Body of pancreas (tissue), 4 donors: ENCODE measurements at regions not wholly inside any gene's neighbourhood (a gene's known extent, or its start where the extent isn't known, plus 50 kb on each side); places are given as distances from the start of the nearest gene placed in this dataset.

ENCODE experiments used
- ATAC-seq: fragments of 150-250 bp; one replicate; pipeline ENCODE4 v1.9.1; 2016
- DNase-seq, 4 donors: peaks; one replicate each; pipeline ENCODE4 v3.0.0-alpha.2; 2019
- H3K27ac ChIP-seq, 4 donors: fragments of 200-600 bp; sonication (generic); 1 replicate in 3 of 4; 2 replicates in 1 of 4; pipeline versions ENCODE4 v1.5.1 to v1.6.1; 2016 to 2019; ENCODE audit warnings: mild to moderate bottlenecking in 1 of 4, mixed read lengths in 1 of 4, moderate library complexity in 1 of 4
- H3K27me3 ChIP-seq, 2 donors: fragments of 200-600 bp; sonication (generic); one replicate each; pipeline ENCODE4 v1.6.0; 2016; ENCODE audit warnings: mild to moderate bottlenecking in 1 of 2
- H3K36me3 ChIP-seq, 2 donors: fragments of 200-600 bp; sonication (generic); replicated peaks in 1 of 2; 2 replicates each; pipeline ENCODE4 v1.5.1; 2016; ENCODE audit warnings: low read depth in 2 of 2; ENCODE audit not compliant: insufficient read depth in 1 of 2
- H3K4me1 ChIP-seq: fragments of 200-600 bp; sonication (generic); one replicate; pipeline ENCODE4 v1.6.0; 2016
- H3K4me3 ChIP-seq, 2 donors: fragments of 200-600 bp; sonication (generic); 1 replicate in 1 of 2; 2 replicates in 1 of 2; pipeline ENCODE4 v1.5.1; 2016 to 2019
- H3K9me3 ChIP-seq, 3 donors: fragments of 200-600 bp; sonication (generic); 1 replicate in 2 of 3; 2 replicates in 1 of 3; pipeline ENCODE4 v1.5.1; 2016
- CTCF ChIP-seq, 7 experiments: fragments of 450-650 bp in 4 of 7; fragments of 200-600 bp in 3 of 7; sonication (generic) in 3 of 7; IDR thresholded peaks; one replicate each; pipeline ENCODE4 v1.5.1; 2016 to 2019; ENCODE audit warnings: antibody characterized with exemption in 7 of 7
- POLR2A ChIP-seq, 3 donors: fragments of 450-650 bp; IDR thresholded peaks; one replicate each; pipeline ENCODE4 v1.6.1; 2016; ENCODE audit warnings: antibody characterized with exemption in 3 of 3, mild to moderate bottlenecking in 2 of 3
- WGBS, 2 donors: methylation state at CpG; one replicate each; pipeline ENCODE4 v1.1.5; 2017; 5-methylcytosine and 5-hydroxymethylcytosine counted together
- intact Hi-C: fragments of 100-400 bp; cut with DNase I; formaldehyde crosslinking; loops from one replicate; pipeline ENCODE4 v1.15.1; 2023

- Histone ChIP-seq H3K27ac (no peak overlapping the region), H3K4me3 (no peak overlapping the region), H3K9me3 (no peaks in the 10 kb centered on the region), H3K36me3 (no peaks in the 10 kb centered on the region), H3K27me3 (no peaks in the 10 kb centered on the region), H3K4me1 (no peaks in the 10 kb centered on the region)
- ATAC-seq (no peak), DNase-seq (no peak)
- intact Hi-C loops = no loop called here
- no peak for TF ChIP-seq CTCF (IDR thresholded peaks at IDR 0.05)
- no peak for TF ChIP-seq POLR2A (IDR thresholded peaks at IDR 0.05)
Measured at GRCh38 chr13:67833564-67833963, 603.4 kb upstream of the PCDH9 start.

- H3K36me3 ChIP-seq = no peaks in the 10 kb centered on the region
- TF ChIP-seq POLR2A (IDR thresholded peaks at IDR 0.05) (no peak), CTCF (IDR thresholded peaks at IDR 0.05) (no peak)
- DNase-seq (no peak), ATAC-seq (no peak)
- H3K9me3 ChIP-seq = no peaks in the 10 kb centered on the region
- intact Hi-C loops = no loop called here
- H3K4me3 ChIP-seq = no peak overlapping the region
- H3K27ac ChIP-seq = no peak overlapping the region
- 81 to 84% methylated on average over 3 of the region's 3 CpGs for WGBS, 2 donors
- no peaks in the 10 kb centered on the region for H3K27me3 ChIP-seq
- H3K4me1 ChIP-seq = no peaks in the 10 kb centered on the region
Measured at GRCh38 chr13:67829641-67830040, 599.5 kb upstream of the PCDH9 start.

- H3K27me3 ChIP-seq = no peaks in the 10 kb centered on the region
- H3K4me3 ChIP-seq = no peak overlapping the region
- ATAC-seq (no peak), DNase-seq (no peak)
- no peaks in the 10 kb centered on the region for H3K4me1 ChIP-seq
- H3K9me3 ChIP-seq = no peaks in the 10 kb centered on the region
- no peaks in the 10 kb centered on the region for H3K36me3 ChIP-seq
- H3K27ac ChIP-seq = no peak overlapping the region
- intact Hi-C loops = no loop called here
- TF ChIP-seq CTCF (IDR thresholded peaks at IDR 0.05) (no peak), POLR2A (IDR thresholded peaks at IDR 0.05) (no peak)
Measured at GRCh38 chr13:67827992-67828391, 597.9 kb upstream of the PCDH9 start.

- 58 to 67% methylated on average over 2 of the region's 2 CpGs for WGBS, 2 donors
- Histone ChIP-seq H3K4me3 (no peak overlapping the region), H3K9me3 (no peaks in the 10 kb centered on the region), H3K27me3 (no peaks in the 10 kb centered on the region), H3K4me1 (no peaks in the 10 kb centered on the region), H3K36me3 (no peaks in the 10 kb centered on the region), H3K27ac (no peak overlapping the region)
- DNase-seq (no peak), ATAC-seq (no peak)
- no peak for TF ChIP-seq POLR2A (IDR thresholded peaks at IDR 0.05)
- TF ChIP-seq CTCF (IDR thresholded peaks at IDR 0.05) = no peak
- intact Hi-C loops = no loop called here
Measured at GRCh38 chr13:67821606-67822005, 591.5 kb upstream of the PCDH9 start.

- Histone ChIP-seq H3K4me3 (no peak overlapping the region), H3K9me3 (no peaks in the 10 kb centered on the region), H3K4me1 (no peaks in the 10 kb centered on the region), H3K27me3 (no peaks in the 10 kb centered on the region), H3K27ac (no peak overlapping the region), H3K36me3 (no peaks in the 10 kb centered on the region)
- no peak for TF ChIP-seq CTCF (IDR thresholded peaks at IDR 0.05)
- TF ChIP-seq POLR2A (IDR thresholded peaks at IDR 0.05) = no peak
- intact Hi-C loops = no loop called here
- DNase-seq (no peak), ATAC-seq (no peak)
Measured at GRCh38 chr13:67806796-67807195, 576.7 kb upstream of the PCDH9 start.
